ENCODE measurements at regions not wholly inside any gene's neighbourhood (a gene's known extent, or its start where the extent isn't known, plus 50 kb on each side); places are given as distances from the start of the nearest gene placed in this dataset.

DNA sequence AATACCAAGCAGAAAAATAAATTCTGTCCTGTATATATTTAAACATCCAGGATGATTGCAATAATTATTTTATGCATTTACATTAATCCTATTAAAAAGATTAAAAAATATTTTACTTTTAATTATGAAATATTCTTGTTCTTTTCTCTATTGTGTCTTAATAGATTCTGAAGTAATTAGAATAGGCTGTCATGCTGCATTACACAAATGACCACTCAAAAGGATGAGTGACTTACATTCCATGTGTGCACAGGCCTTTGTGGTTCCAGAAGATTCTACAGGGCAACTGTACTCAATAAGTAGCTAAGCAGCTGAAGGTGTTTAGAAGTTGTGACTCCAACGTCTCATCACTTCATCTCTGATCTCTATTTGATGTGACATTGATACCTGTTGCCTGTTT is 745.9 kb upstream of the CCDC179 start:
- H3K27me3 ChIP-seq (replicated peaks; ENCODE audit: control insufficient read depth, insufficient read depth, low read length): no peaks in the 10 kb centered on the region
- Mint-ChIP-seq H3K36me3 (ENCODE audit: insufficient read depth, unreplicated experiment) (no peaks in the 10 kb centered on the region), H3K4me3 (ENCODE audit: unreplicated experiment) (no peak overlapping the region), H3K4me1 (ENCODE audit: low read depth, unreplicated experiment) (no peaks in the 10 kb centered on the region), H3K27ac (ENCODE audit: unreplicated experiment) (no peak overlapping the region), H3K9me3 (ENCODE audit: unreplicated experiment) (no peaks in the 10 kb centered on the region), H3K27me3 (ENCODE audit: insufficient read depth, unreplicated experiment) (no peaks in the 10 kb centered on the region)
- no peaks in the 10 kb centered on the region for H3K4me1 ChIP-seq
- TF ChIP-seq, protein P1, sequence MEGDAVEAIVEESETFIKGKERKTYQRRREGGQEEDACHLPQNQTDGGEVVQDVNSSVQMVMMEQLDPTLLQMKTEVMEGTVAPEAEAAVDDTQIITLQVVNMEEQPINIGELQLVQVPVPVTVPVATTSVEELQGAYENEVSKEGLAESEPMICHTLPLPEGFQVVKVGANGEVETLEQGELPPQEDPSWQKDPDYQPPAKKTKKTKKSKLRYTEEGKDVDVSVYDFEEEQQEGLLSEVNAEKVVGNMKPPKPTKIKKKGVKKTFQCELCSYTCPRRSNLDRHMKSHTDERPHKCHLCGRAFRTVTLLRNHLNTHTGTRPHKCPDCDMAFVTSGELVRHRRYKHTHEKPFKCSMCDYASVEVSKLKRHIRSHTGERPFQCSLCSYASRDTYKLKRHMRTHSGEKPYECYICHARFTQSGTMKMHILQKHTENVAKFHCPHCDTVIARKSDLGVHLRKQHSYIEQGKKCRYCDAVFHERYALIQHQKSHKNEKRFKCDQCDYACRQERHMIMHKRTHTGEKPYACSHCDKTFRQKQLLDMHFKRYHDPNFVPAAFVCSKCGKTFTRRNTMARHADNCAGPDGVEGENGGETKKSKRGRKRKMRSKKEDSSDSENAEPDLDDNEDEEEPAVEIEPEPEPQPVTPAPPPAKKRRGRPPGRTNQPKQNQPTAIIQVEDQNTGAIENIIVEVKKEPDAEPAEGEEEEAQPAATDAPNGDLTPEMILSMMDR (IDR thresholded peaks at IDR 0.05; ENCODE audit: insufficient read depth in 1 of 2, low read depth in 1 of 2, low read length in 1 of 2, severe bottlenecking in 1 of 2, unreplicated experiment in 1 of 2): no peak
- DNase-seq: no peak
- CTCF ChIA-PET: no interaction called here
- no peak overlapping the region for H3K4me3 ChIP-seq (ENCODE audit: low read depth, low read length)
- no TSS peak for BruUV-seq (replicated peaks)
- H3K36me3 ChIP-seq (ENCODE audit: control insufficient read depth, insufficient read depth, low read length): no peaks in the 10 kb centered on the region
- intact Hi-C loops (cut with micrococcal nuclease; ENCODE audit: unreplicated experiment): no loop called here
- POLR2A ChIA-PET: no interaction called here
- H3K9me3 ChIP-seq: no peaks in the 10 kb centered on the region

DNA sequence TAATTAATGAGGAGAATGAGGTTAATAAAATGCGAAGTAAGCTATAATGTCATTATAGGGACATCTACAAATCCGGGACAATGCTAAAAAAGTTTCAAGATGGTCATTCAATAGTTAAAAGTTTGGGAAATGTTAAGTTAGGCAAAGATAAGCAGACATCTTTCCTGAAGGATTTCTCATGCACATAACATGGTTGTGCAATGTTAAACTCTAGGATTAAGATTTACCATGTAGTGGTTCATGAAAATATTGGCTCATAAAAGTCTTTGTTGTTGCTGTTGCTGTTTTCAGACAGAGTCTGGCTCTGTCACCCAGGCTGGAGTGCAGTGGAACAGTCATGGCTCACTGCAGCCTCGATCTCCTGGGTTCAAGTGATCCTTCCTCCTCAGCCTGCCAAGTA is 751.5 kb upstream of the CCDC179 start:
- H3K4me1 ChIP-seq: no peaks in the 10 kb centered on the region
- no peaks in the 10 kb centered on the region for H3K9me3 Mint-ChIP-seq (ENCODE audit: unreplicated experiment)
- H3K4me3 Mint-ChIP-seq (ENCODE audit: unreplicated experiment): no peak overlapping the region
- CTCF ChIA-PET: no interaction called here
- no TSS peak for BruUV-seq (replicated peaks)
- H3K36me3 ChIP-seq (ENCODE audit: control insufficient read depth, insufficient read depth, low read length): no peaks in the 10 kb centered on the region
- H3K9me3 ChIP-seq: no peaks in the 10 kb centered on the region
- no peaks in the 10 kb centered on the region for H3K36me3 Mint-ChIP-seq (ENCODE audit: insufficient read depth, unreplicated experiment)
- POLR2A ChIA-PET: no interaction called here
- H3K4me1 Mint-ChIP-seq (ENCODE audit: low read depth, unreplicated experiment): no peaks in the 10 kb centered on the region
- H3K27me3 ChIP-seq (replicated peaks; ENCODE audit: control insufficient read depth, insufficient read depth, low read length): no peaks in the 10 kb centered on the region
- intact Hi-C loops (cut with micrococcal nuclease; ENCODE audit: unreplicated experiment): no loop called here
- TF ChIP-seq, protein P1 (IDR thresholded peaks at IDR 0.05; ENCODE audit: insufficient read depth in 1 of 2, low read depth in 1 of 2, low read length in 1 of 2, severe bottlenecking in 1 of 2, unreplicated experiment in 1 of 2): no peak
- DNase-seq: no peak
- no peak overlapping the region for H3K27ac Mint-ChIP-seq (ENCODE audit: unreplicated experiment)
- no peak overlapping the region for H3K4me3 ChIP-seq (ENCODE audit: low read depth, low read length)
- peaks cover 4% of the 10 kb centered on the region for H3K27me3 Mint-ChIP-seq (ENCODE audit: insufficient read depth, unreplicated experiment)

DNA sequence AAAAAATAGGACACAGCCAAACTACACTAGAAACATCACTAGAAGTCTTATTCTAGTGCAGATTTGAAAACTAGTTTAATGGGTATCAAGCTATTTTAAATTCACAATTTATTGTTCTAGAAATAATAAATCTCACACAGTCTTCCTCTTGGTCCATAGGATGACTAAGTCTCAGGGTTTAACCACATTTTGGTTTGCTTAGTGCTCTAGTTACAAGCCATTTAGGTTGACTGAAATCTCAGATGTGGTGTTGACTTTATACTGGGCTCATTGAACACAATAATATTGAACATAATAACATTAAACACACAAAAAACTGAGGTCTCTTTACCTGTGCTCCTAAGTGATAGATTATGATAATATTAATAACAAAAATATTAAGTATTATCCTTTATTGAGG is 760.3 kb upstream of the CCDC179 start:
- intact Hi-C loops (cut with micrococcal nuclease; ENCODE audit: unreplicated experiment): no loop called here

More for the DNA sequence above, 760.3 kb upstream of the CCDC179 start:
- Mint-ChIP-seq H3K4me1 (ENCODE audit: low read depth, unreplicated experiment) (no peaks in the 10 kb centered on the region), H3K27ac (ENCODE audit: unreplicated experiment) (no peak overlapping the region), H3K27me3 (ENCODE audit: insufficient read depth, unreplicated experiment) (peaks cover 4% of the 10 kb centered on the region), H3K4me3 (ENCODE audit: unreplicated experiment) (no peak overlapping the region), H3K9me3 (ENCODE audit: unreplicated experiment) (no peaks in the 10 kb centered on the region), H3K36me3 (ENCODE audit: insufficient read depth, unreplicated experiment) (no peaks in the 10 kb centered on the region)
- no peaks in the 10 kb centered on the region for H3K27me3 ChIP-seq (replicated peaks; ENCODE audit: control insufficient read depth, insufficient read depth, low read length)
- no peak overlapping the region for H3K4me3 ChIP-seq (ENCODE audit: low read depth, low read length)
- no peaks in the 10 kb centered on the region for H3K36me3 ChIP-seq (ENCODE audit: control insufficient read depth, insufficient read depth, low read length)
- no peaks in the 10 kb centered on the region for H3K4me1 ChIP-seq
- no TSS peak for BruUV-seq (replicated peaks)
- no peak for DNase-seq
- POLR2A ChIA-PET: no interaction called here
- H3K9me3 ChIP-seq: no peaks in the 10 kb centered on the region
- CTCF ChIA-PET: no interaction called here
- TF ChIP-seq, protein P1 (IDR thresholded peaks at IDR 0.05; ENCODE audit: insufficient read depth in 1 of 2, low read depth in 1 of 2, low read length in 1 of 2, severe bottlenecking in 1 of 2, unreplicated experiment in 1 of 2): no peak
